ENCODE measurements at regions not wholly inside any gene's neighbourhood (a gene's known extent, or its start where the extent isn't known, plus 50 kb on each side); places are given as distances from the start of the nearest gene placed in this dataset.

DNA sequence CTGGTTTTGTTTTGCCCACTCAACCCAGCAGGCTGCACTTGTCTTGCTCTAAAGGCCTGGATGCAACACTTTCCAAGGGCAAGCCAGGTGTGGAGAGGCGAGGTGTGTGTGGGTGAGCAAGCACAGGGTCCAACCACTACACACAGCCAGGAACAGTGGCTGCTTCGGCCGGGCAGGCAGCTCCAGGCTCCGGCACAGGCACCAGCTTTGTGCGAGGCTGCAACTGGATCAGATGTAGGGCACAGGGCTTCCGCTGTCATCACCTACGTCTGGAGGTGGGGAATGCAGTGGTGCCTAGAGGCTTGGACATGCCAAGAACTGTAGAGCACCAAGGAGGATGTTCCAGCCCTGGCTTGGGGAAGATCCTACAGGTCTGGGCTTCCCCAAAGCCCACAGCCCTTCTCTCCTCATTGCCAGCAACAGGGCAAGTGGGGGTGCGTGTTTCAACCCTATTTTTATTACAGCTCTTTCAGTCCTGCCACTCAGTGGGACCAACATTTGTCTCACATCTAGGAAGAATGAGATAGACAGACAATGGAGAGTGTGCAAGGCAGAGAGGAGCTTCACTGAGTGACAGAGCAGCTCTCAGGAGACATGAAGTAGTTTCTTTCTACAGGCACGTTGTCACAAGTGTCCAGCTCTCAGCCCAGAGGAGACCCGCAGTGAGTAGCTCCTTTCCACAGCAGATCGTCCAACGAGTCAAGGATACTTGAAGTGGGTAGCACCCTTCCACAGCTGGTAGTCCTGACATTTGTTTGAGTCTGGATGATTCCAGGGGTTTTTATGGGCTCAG lies 622.2 kb downstream of the CDH9 start:
- Histone ChIP-seq H3K18ac (ENCODE audit: insufficient read length, low read depth, low read length) (no peak overlapping the region), H4K91ac (ENCODE audit: insufficient read length, low read depth, low read length) (no peak overlapping the region), H3K4ac (ENCODE audit: low read depth, low read length) (no peak overlapping the region), H3K4me1 (ENCODE audit: insufficient read depth, low read length) (no peaks in the 10 kb centered on the region), H2BK12ac (ENCODE audit: insufficient read length, low read depth, low read length) (no peak overlapping the region), H3K23ac (ENCODE audit: insufficient read length, low read depth, low read length) (no peak overlapping the region), H3K79me1 (ENCODE audit: insufficient read depth, low read depth, low read length, poor library complexity, severe bottlenecking) (no peaks in the 10 kb centered on the region), H3K9ac (ENCODE audit: extremely low read depth, insufficient read length, low read length) (no peak overlapping the region), H2BK20ac (ENCODE audit: low read depth, low read length, poor library complexity, severe bottlenecking) (no peak overlapping the region), H4K5ac (ENCODE audit: insufficient read length, low read depth, low read length) (no peak overlapping the region), H3K27ac (ENCODE audit: insufficient read length, low read depth, low read length) (no peak overlapping the region), H3K4me2 (ENCODE audit: insufficient read depth, insufficient read length, low read length) (no peak overlapping the region), H3K56ac (ENCODE audit: insufficient read length, low read depth, low read length) (no peak overlapping the region), H2AK5ac (ENCODE audit: insufficient read length, low read length) (no peak overlapping the region), H3K27me3 (ENCODE audit: insufficient read depth, low read length) (no peaks in the 10 kb centered on the region; the same call in 1 of the 2 replicates), H3T11ph (ENCODE audit: low read length) (no peak overlapping the region), H3K9me3 (ENCODE audit: control insufficient read depth, low read depth, low read length) (no peaks in the 10 kb centered on the region), H4K8ac (replicated peaks; ENCODE audit: insufficient read length, low read depth, low read length) (peak overlapping the region; percentile 69), H3K79me2 (ENCODE audit: insufficient read depth, low read length) (no peaks in the 10 kb centered on the region), H2AFZ (ENCODE audit: low read length) (no peak overlapping the region), H3K14ac (ENCODE audit: insufficient read depth, low read length) (peak overlapping the region; percentile 42; the same call in 1 of the 2 replicates), H2BK120ac (ENCODE audit: low read depth, low read length, poor library complexity, severe bottlenecking) (no peak overlapping the region), H2BK15ac (ENCODE audit: low read depth, low read length) (no peak overlapping the region), H2BK5ac (ENCODE audit: insufficient read length, low read length) (no peak overlapping the region), H3K23me2 (ENCODE audit: insufficient read length, low read depth, low read length, poor library complexity, severe bottlenecking) (no peaks in the 10 kb centered on the region), H4K20me1 (ENCODE audit: control insufficient read depth, insufficient read depth, insufficient read length) (no peaks in the 10 kb centered on the region)
- no peak overlapping the region for H3K4me3 Mint-ChIP-seq
- H3K36me3 Mint-ChIP-seq (ENCODE audit: insufficient read depth in 1 of 3, low read depth in 3 of 3) = no peaks in the 10 kb centered on the region; a peak in 1 of 7 replicates
- TF ChIP-seq, protein P1, sequence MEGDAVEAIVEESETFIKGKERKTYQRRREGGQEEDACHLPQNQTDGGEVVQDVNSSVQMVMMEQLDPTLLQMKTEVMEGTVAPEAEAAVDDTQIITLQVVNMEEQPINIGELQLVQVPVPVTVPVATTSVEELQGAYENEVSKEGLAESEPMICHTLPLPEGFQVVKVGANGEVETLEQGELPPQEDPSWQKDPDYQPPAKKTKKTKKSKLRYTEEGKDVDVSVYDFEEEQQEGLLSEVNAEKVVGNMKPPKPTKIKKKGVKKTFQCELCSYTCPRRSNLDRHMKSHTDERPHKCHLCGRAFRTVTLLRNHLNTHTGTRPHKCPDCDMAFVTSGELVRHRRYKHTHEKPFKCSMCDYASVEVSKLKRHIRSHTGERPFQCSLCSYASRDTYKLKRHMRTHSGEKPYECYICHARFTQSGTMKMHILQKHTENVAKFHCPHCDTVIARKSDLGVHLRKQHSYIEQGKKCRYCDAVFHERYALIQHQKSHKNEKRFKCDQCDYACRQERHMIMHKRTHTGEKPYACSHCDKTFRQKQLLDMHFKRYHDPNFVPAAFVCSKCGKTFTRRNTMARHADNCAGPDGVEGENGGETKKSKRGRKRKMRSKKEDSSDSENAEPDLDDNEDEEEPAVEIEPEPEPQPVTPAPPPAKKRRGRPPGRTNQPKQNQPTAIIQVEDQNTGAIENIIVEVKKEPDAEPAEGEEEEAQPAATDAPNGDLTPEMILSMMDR (conservative IDR thresholded peaks at IDR 0.05) = no peak
- DNase-seq = no peak
- H3K27ac Mint-ChIP-seq = peak overlapping the region in 1 of 3 experiments; percentile 52; a peak in 2 of 7 replicates
- H3K4me1 Mint-ChIP-seq = no peaks in the 10 kb centered on the region
- no CpG with 5 or more reads among the region's 12 CpGs for WGBS (ENCODE audit: extremely low coverage, insufficient read length, low lambda C conversion rate)
- H3K9me3 Mint-ChIP-seq = peaks cover 7 to 8% of the 10 kb centered on the region in 2 experiments; a peak in 3 of 5 replicates
- H3K27me3 Mint-ChIP-seq (ENCODE audit: low read depth) = no peaks in the 10 kb centered on the region
